Sigmoid colon (tissue), 6 donors: ENCODE measurements at regions not wholly inside any gene's neighbourhood (a gene's known extent, or its start where the extent isn't known, plus 50 kb on each side); places are given as distances from the start of the nearest gene placed in this dataset.
A peak's percentile ranks its signal among the peaks of the same experiment; 100 is the strongest.

Experiments
- DNase-seq: peaks from one replicate; pipeline ENCODE4 v3.0.0-alpha.2; 2019
- H3K27ac ChIP-seq, 4 donors: fragments of 200-600 bp; sonication (generic); one replicate each; pipeline ENCODE4 v1.5.1; 2016 to 2019; ENCODE audit warnings: mild to moderate bottlenecking in 1 of 4
- H3K27me3 ChIP-seq, 3 donors: fragments of 200-600 bp; sonication (generic); one replicate each; pipeline ENCODE4 v1.5.1; 2019; ENCODE audit warnings: mild to moderate bottlenecking in 1 of 3
- H3K36me3 ChIP-seq, 4 donors: fragments of 200-600 bp; sonication (generic); one replicate each; pipeline ENCODE4 v1.5.1; 2016 to 2019
- H3K4me1 ChIP-seq, 4 donors: fragments of 200-600 bp; sonication (generic); one replicate each; pipeline ENCODE4 v1.5.1; 2017 to 2019
- H3K4me3 ChIP-seq, 4 donors: fragments of 200-600 bp; sonication (generic); one replicate each; pipeline ENCODE4 v1.5.1; 2017 to 2019; ENCODE audit warnings: mild to moderate bottlenecking in 2 of 4, moderate library complexity in 1 of 4
- H3K9me3 ChIP-seq, 4 donors: fragments of 200-600 bp in 3 of 4; sonication (generic) in 3 of 4; one replicate each; pipeline versions ENCODE4 v1.5.1 to v1.6.1; 2013 to 2019
- EP300 ChIP-seq, 4 donors: sonication (generic); formaldehyde crosslinking; IDR thresholded peaks; one replicate each; pipeline ENCODE4 v1.6.1; 2017; ENCODE audit warnings: antibody characterized with exemption in 4 of 4
- POLR2A ChIP-seq, 2 donors: fragments of 450-650 bp; IDR thresholded peaks; one replicate each; pipeline ENCODE4 v1.6.1; 2016; ENCODE audit warnings: antibody characterized with exemption in 2 of 2, mild to moderate bottlenecking in 2 of 2, moderate library complexity in 2 of 2
- POLR2AphosphoS5 ChIP-seq, 4 donors: sonication (generic); formaldehyde crosslinking; IDR thresholded peaks; one replicate each; pipeline ENCODE4 v1.6.1; 2017; ENCODE audit warnings: antibody characterized with exemption in 4 of 4
- WGBS, 2 donors: extraction: QIAGEN DNeasy Blood & Tissue Kit; methylation state at CpG; one replicate each; pipeline ENCODE4 v1.1.7; 2013; 5-methylcytosine and 5-hydroxymethylcytosine counted together
- intact Hi-C: fragments of 100-400 bp; cut with DNase I; formaldehyde crosslinking; loops from one replicate; pipeline ENCODE4 v1.15.1; 2023
- TF ChIP-seq, protein P1 (sequence below), 4 experiments: fragments of 450-650 bp in 3 of 4; fragments of 200-600 bp in 1 of 4; IDR thresholded peaks; one replicate each; pipeline ENCODE4 v1.5.1; 2016 to 2019; ENCODE audit warnings: antibody characterized with exemption in 4 of 4, mild to moderate bottlenecking in 3 of 4, moderate library complexity in 2 of 4
- donor health status: healthy with polysubstance abuse.
- donor health status: healthy.

DNA sequence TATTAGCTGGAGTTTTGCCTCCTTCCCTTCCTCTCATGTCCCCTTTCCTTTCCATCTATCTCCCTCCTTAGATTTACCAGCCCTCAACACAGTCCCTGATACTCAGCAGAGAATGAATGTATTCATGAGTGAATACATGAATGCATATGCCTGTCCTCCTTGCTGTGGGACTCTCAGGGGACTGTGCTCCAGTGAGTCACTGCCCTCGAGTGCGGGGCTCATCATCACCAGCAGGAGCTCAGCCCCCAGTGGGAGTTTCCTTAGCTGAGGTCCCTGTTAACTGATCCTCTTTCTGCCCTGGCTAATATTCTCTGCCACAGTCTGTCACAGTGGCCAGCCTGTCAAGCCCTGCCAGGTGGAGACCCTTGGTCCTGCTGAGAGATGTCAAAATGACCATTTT, 104.9 kb upstream of the LHCGR start:
- Histone ChIP-seq H3K36me3 (no peaks in the 10 kb centered on the region), H3K4me1 (peaks cover 0 to 3% (median 0%) of the 10 kb centered on the region in 4 donors), H3K27me3 (no peaks in the 10 kb centered on the region), H3K9me3 (no peaks in the 10 kb centered on the region), H3K27ac (no peak overlapping the region), H3K4me3 (no peak overlapping the region)
- DNase-seq, result no peak
- TF ChIP-seq EP300 (IDR thresholded peaks at IDR 0.05) (no peak), POLR2A (IDR thresholded peaks at IDR 0.05) (no peak), POLR2AphosphoS5 (IDR thresholded peaks at IDR 0.05) (no peak)
- TF ChIP-seq, protein P1, sequence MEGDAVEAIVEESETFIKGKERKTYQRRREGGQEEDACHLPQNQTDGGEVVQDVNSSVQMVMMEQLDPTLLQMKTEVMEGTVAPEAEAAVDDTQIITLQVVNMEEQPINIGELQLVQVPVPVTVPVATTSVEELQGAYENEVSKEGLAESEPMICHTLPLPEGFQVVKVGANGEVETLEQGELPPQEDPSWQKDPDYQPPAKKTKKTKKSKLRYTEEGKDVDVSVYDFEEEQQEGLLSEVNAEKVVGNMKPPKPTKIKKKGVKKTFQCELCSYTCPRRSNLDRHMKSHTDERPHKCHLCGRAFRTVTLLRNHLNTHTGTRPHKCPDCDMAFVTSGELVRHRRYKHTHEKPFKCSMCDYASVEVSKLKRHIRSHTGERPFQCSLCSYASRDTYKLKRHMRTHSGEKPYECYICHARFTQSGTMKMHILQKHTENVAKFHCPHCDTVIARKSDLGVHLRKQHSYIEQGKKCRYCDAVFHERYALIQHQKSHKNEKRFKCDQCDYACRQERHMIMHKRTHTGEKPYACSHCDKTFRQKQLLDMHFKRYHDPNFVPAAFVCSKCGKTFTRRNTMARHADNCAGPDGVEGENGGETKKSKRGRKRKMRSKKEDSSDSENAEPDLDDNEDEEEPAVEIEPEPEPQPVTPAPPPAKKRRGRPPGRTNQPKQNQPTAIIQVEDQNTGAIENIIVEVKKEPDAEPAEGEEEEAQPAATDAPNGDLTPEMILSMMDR (IDR thresholded peaks at IDR 0.05), result no peak
- WGBS, 2 donors, result 63 to 75% methylated on average over 2 of the region's 2 CpGs
- intact Hi-C loops, result no loop called here

DNA sequence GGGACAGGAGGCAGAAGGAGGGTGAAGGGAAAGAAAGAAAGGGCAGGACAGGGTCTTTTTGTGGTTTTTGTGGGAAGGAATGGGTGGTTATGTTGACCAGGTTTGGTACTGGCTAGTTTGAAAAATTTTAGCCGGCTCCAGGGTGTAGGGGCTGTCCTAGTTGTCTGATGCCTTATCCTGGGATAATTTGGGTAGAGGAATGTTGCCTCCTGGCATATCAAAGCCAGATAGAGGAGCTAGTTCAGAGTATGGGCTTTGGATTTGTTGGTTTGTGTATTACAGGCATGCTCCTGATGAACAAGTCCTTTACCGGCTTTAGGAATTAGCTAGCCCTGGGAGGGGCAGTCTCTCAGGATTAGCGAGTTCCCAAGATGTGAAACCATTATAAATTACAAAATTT, 101.1 kb upstream of the LHCGR start:
- Histone ChIP-seq H3K27ac (no peak overlapping the region), H3K4me1 (peaks cover 0 to 10% (median 0%) of the 10 kb centered on the region in 4 donors), H3K4me3 (no peak overlapping the region), H3K36me3 (no peaks in the 10 kb centered on the region), H3K27me3 (no peaks in the 10 kb centered on the region), H3K9me3 (no peaks in the 10 kb centered on the region)
- TF ChIP-seq POLR2A (IDR thresholded peaks at IDR 0.05) (no peak), POLR2AphosphoS5 (IDR thresholded peaks at IDR 0.05) (no peak), EP300 (IDR thresholded peaks at IDR 0.05) (no peak)
- TF ChIP-seq, protein P1 (IDR thresholded peaks at IDR 0.05), result no peak
- 64 to 66% methylated on average over 3 of the region's 3 CpGs for WGBS, 2 donors
- no peak for DNase-seq
- intact Hi-C loops, result no loop called here

GRCh38 chr2:48856144-48856543, 100.6 kb upstream of the LHCGR start:
- H3K4me3 ChIP-seq, result no peak overlapping the region
- peaks cover 0 to 10% (median 0%) of the 10 kb centered on the region in 4 donors for H3K4me1 ChIP-seq
- H3K36me3 ChIP-seq, result no peaks in the 10 kb centered on the region
- intact Hi-C loops, result no loop called here
- DNase-seq, result no peak
- TF ChIP-seq, protein P1 (IDR thresholded peaks at IDR 0.05), result no peak
- TF ChIP-seq POLR2A (IDR thresholded peaks at IDR 0.05), result no peak
- no peak overlapping the region for H3K27ac ChIP-seq
- WGBS, 2 donors, result 51 to 83% methylated on average over 4 of the region's 4 CpGs
- H3K9me3 ChIP-seq, result no peaks in the 10 kb centered on the region
- no peaks in the 10 kb centered on the region for H3K27me3 ChIP-seq

DNA sequence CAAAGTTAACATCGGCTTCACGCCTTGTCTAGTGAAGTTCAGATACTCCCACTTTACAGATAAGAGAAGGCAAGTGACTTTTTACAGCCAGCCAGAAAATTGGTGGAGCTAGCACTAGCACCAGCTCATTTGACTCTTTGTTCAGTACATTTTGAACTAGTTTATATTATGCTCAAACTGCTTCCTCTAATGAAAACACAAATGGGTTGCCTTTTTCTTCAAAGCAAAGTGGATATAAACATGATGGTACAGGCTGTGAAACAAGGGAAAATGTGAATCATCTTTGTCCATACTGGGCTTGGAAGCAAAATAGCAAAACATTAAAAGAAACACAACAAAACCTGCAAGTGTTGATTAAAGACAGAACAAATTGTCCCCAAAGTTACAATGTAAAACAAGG, 99.6 kb upstream of the LHCGR start:
- WGBS, 2 donors, result 83 to 89% methylated on average over 2 of the region's 2 CpGs
- TF ChIP-seq, protein P1 (IDR thresholded peaks at IDR 0.05), result no peak
- no peak for TF ChIP-seq POLR2A (IDR thresholded peaks at IDR 0.05)
- TF ChIP-seq POLR2AphosphoS5 (IDR thresholded peaks at IDR 0.05), result peak in 1 of 4 donors; percentile 32
- TF ChIP-seq EP300 (IDR thresholded peaks at IDR 0.05), result no peak

DNA sequence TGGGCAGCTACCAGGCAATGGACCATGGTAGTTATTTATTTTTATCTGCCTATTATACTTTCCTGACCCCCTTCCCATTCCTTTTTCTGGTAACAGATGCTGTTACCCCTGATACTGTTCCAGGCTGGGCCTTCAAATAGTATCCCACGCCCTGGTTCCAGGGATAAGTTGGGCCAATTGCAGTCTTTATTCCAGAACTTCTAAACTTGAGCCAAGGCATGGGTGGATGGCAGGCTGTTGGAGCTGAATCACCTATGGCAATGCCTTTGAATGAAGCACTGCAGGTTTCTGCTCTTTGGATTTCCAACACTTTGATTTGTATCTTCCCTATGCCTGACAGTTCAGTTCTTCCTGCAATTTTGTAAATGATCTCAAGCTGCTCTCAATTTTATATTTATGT, 99.2 kb upstream of the LHCGR start:
- Histone ChIP-seq H3K9me3 (no peaks in the 10 kb centered on the region), H3K36me3 (no peaks in the 10 kb centered on the region), H3K27ac (peak overlapping the region in 1 of 4 donors; percentile 28), H3K4me1 (peaks cover 0 to 10% (median 0%) of the 10 kb centered on the region in 4 donors), H3K4me3 (no peak overlapping the region), H3K27me3 (no peaks in the 10 kb centered on the region)
- 75 to 89% methylated on average over 1 of the region's 1 CpG for WGBS, 2 donors
- intact Hi-C loops, result no loop called here
- TF ChIP-seq POLR2AphosphoS5 (IDR thresholded peaks at IDR 0.05) (no peak), POLR2A (IDR thresholded peaks at IDR 0.05) (no peak), EP300 (IDR thresholded peaks at IDR 0.05) (no peak)
- TF ChIP-seq, protein P1 (IDR thresholded peaks at IDR 0.05), result no peak
- no peak for DNase-seq

More for the DNA sequence above, 99.6 kb upstream of the LHCGR start:
- DNase-seq, result no peak
- H3K36me3 ChIP-seq, result no peaks in the 10 kb centered on the region
- H3K9me3 ChIP-seq, result no peaks in the 10 kb centered on the region
- H3K27ac ChIP-seq, result peak overlapping the region in 1 of 4 donors; percentile 28
- H3K27me3 ChIP-seq, result no peaks in the 10 kb centered on the region
- H3K4me1 ChIP-seq, result peaks cover 0 to 10% (median 0%) of the 10 kb centered on the region in 4 donors
- H3K4me3 ChIP-seq, result no peak overlapping the region
- intact Hi-C loops, result no loop called here
